IPS-18a (cell line): ENCODE measurements at regions not wholly inside any gene's neighbourhood (a gene's known extent, or its start where the extent isn't known, plus 50 kb on each side); places are given as distances from the start of the nearest gene placed in this dataset.
"Not testable (repeated sequence)": the region's sequence is repeated elsewhere in the genome, so short reads cannot be mapped to it uniquely, and the experiment has no call there.

Source experiments
- H3K27ac ChIP-seq: one replicate; pipeline ENCODE4 v1.5.1; 2013; ENCODE audit warnings: low read length
- H3K27me3 ChIP-seq: one replicate; pipeline ENCODE4 v1.6.1; 2013; ENCODE audit warnings: mild to moderate bottlenecking, low read length; ENCODE audit not compliant: control insufficient read depth, insufficient read depth
- H3K36me3 ChIP-seq: one replicate; pipeline ENCODE4 v1.6.1; 2013; ENCODE audit warnings: low read depth, low read length; ENCODE audit not compliant: control insufficient read depth
- H3K4me1 ChIP-seq: one replicate; pipeline ENCODE4 v1.6.1; 2013; ENCODE audit warnings: low read depth, low read length; ENCODE audit not compliant: control insufficient read depth
- H3K4me3 ChIP-seq: one replicate; pipeline ENCODE4 v1.5.1; 2013; ENCODE audit warnings: low read length
- H3K9ac ChIP-seq: one replicate; pipeline ENCODE4 v1.6.1; 2013; ENCODE audit warnings: mild to moderate bottlenecking, low read length, moderate library complexity
- H3K9me3 ChIP-seq: one replicate; pipeline ENCODE4 v1.6.1; 2013; ENCODE audit warnings: low read depth, low read length; ENCODE audit not compliant: control insufficient read depth

- H3K27ac ChIP-seq: no peak overlapping the region
- H3K4me3 ChIP-seq: no peak overlapping the region
- H3K36me3 ChIP-seq: no peaks in the 10 kb centered on the region
- no peaks in the 10 kb centered on the region for H3K9me3 ChIP-seq
- no peaks in the 10 kb centered on the region for H3K27me3 ChIP-seq
- H3K4me1 ChIP-seq: no peaks in the 10 kb centered on the region
- no peak overlapping the region for H3K9ac ChIP-seq
Measured at GRCh38 chr1:90823686-90824085, 106.6 kb upstream of the BARHL2 start.

GRCh38 chr1:90821788-90822359 is 104.8 kb upstream of the BARHL2 start:
- no peak overlapping the region for H3K27ac ChIP-seq
- no peak overlapping the region for H3K9ac ChIP-seq
- H3K9me3 ChIP-seq: no peaks in the 10 kb centered on the region
- no peak overlapping the region for H3K4me3 ChIP-seq
- H3K36me3 ChIP-seq: no peaks in the 10 kb centered on the region
- H3K4me1 ChIP-seq: no peaks in the 10 kb centered on the region
- H3K27me3 ChIP-seq: no peaks in the 10 kb centered on the region

GRCh38 chr1:90821152-90821787 is 104.2 kb upstream of the BARHL2 start:
- Histone ChIP-seq H3K4me3 (no peak overlapping the region), H3K9me3 (no peaks in the 10 kb centered on the region), H3K4me1 (no peaks in the 10 kb centered on the region), H3K36me3 (no peaks in the 10 kb centered on the region), H3K9ac (no peak overlapping the region), H3K27ac (no peak overlapping the region), H3K27me3 (no peaks in the 10 kb centered on the region)

- Histone ChIP-seq H3K27me3 (no peaks in the 10 kb centered on the region), H3K4me1 (no peaks in the 10 kb centered on the region), H3K27ac (no peak overlapping the region), H3K9me3 (no peaks in the 10 kb centered on the region), H3K9ac (no peak overlapping the region), H3K36me3 (no peaks in the 10 kb centered on the region), H3K4me3 (no peak overlapping the region)
Measured at GRCh38 chr1:90820745-90821144, 103.6 kb upstream of the BARHL2 start.

- no peaks in the 10 kb centered on the region for H3K9me3 ChIP-seq
- H3K27me3 ChIP-seq: no peaks in the 10 kb centered on the region
- no peaks in the 10 kb centered on the region for H3K4me1 ChIP-seq
- H3K4me3 ChIP-seq: no peak overlapping the region
- H3K9ac ChIP-seq: no peak overlapping the region
- no peak overlapping the region for H3K27ac ChIP-seq
- no peaks in the 10 kb centered on the region for H3K36me3 ChIP-seq
Measured at GRCh38 chr1:90817399-90817798, 100.3 kb upstream of the BARHL2 start.

GRCh38 chr1:90812237-90812636 is 95.1 kb upstream of the BARHL2 start:
- not testable (repeated sequence) for H3K9ac ChIP-seq, H3K4me3 ChIP-seq, H3K36me3 ChIP-seq, H3K27ac ChIP-seq, H3K9me3 ChIP-seq
- peaks cover 43% of the 10 kb centered on the region for H3K27me3 ChIP-seq
- peaks cover 16% of the 10 kb centered on the region for H3K4me1 ChIP-seq

- Histone ChIP-seq H3K27me3 (peaks cover 50% of the 10 kb centered on the region), H3K4me1 (peaks cover 16% of the 10 kb centered on the region)
- not testable (repeated sequence) for H3K4me3 ChIP-seq, H3K27ac ChIP-seq, H3K9ac ChIP-seq, H3K36me3 ChIP-seq, H3K9me3 ChIP-seq
Measured at GRCh38 chr1:90811444-90811950, 94.4 kb upstream of the BARHL2 start.

- no peak overlapping the region for H3K4me3 ChIP-seq
- peaks cover 52% of the 10 kb centered on the region for H3K27me3 ChIP-seq
- H3K36me3 ChIP-seq: no peaks in the 10 kb centered on the region
- peaks cover 16% of the 10 kb centered on the region for H3K4me1 ChIP-seq
- no peaks in the 10 kb centered on the region for H3K9me3 ChIP-seq
- H3K27ac ChIP-seq: no peak overlapping the region
- H3K9ac ChIP-seq: no peak overlapping the region
Measured at GRCh38 chr1:90810681-90811080, 93.6 kb upstream of the BARHL2 start.

GRCh38 chr1:90809996-90810395 is 92.9 kb upstream of the BARHL2 start:
- no peak overlapping the region for H3K4me3 ChIP-seq
- H3K36me3 ChIP-seq: no peaks in the 10 kb centered on the region
- H3K27ac ChIP-seq: no peak overlapping the region
- H3K27me3 ChIP-seq: peaks cover 52% of the 10 kb centered on the region
- H3K9me3 ChIP-seq: no peaks in the 10 kb centered on the region
- H3K9ac ChIP-seq: no peak overlapping the region
- peaks cover 16% of the 10 kb centered on the region for H3K4me1 ChIP-seq

- Histone ChIP-seq H3K27me3 (peaks cover 52% of the 10 kb centered on the region), H3K4me3 (no peak overlapping the region), H3K27ac (no peak overlapping the region), H3K4me1 (peaks cover 16% of the 10 kb centered on the region), H3K9me3 (no peaks in the 10 kb centered on the region), H3K9ac (no peak overlapping the region), H3K36me3 (no peaks in the 10 kb centered on the region)
Measured at GRCh38 chr1:90809093-90809492, 92.0 kb upstream of the BARHL2 start.

GRCh38 chr1:90807329-90807728 is 90.2 kb upstream of the BARHL2 start:
- Histone ChIP-seq H3K27ac (no peak overlapping the region), H3K4me3 (no peak overlapping the region), H3K4me1 (peaks cover 16% of the 10 kb centered on the region), H3K9me3 (no peaks in the 10 kb centered on the region), H3K27me3 (peaks cover 52% of the 10 kb centered on the region), H3K9ac (no peak overlapping the region), H3K36me3 (no peaks in the 10 kb centered on the region)

GRCh38 chr1:90802622-90803021 is 85.5 kb upstream of the BARHL2 start:
- H3K36me3 ChIP-seq: no peaks in the 10 kb centered on the region
- H3K27me3 ChIP-seq: peaks cover 13% of the 10 kb centered on the region
- no peaks in the 10 kb centered on the region for H3K9me3 ChIP-seq
- H3K4me1 ChIP-seq: no peaks in the 10 kb centered on the region
- no peak overlapping the region for H3K4me3 ChIP-seq
- H3K27ac ChIP-seq: no peak overlapping the region
- H3K9ac ChIP-seq: no peak overlapping the region
